ENCODE measurements at regions not wholly inside any gene's neighbourhood (a gene's known extent, or its start where the extent isn't known, plus 50 kb on each side); places are given as distances from the start of the nearest gene placed in this dataset.

DNA sequence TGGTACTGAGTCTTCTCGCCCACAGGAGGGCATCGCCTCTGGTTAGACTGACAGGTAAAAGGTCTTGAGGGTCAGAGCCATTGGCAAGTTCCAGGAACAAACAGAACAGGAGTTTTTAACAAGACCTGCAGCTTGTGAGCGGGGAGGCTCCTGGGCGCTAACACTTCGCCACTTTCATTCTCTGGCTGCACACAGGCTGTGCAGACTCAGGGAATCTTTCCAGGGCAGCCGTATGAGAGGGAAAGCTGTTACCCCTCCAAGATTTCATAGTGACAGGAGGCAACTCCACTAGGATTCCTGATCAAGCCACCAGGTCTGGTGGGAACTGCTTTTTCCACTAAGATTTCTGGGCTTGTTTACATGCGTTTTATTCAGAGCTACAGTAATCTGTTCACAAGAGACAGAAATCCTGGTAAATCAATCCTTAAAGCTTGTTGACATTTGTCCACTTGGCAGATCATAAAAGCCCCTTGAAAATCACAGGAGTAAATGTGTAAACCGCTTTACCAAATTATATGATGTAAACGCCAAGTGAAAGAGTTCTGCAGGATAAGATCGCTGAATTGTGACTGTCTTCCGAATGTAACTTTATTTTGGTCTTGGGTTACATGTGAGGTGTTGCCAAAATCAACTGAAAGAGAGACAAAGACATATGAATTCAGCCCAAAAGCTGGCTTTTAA, 190.6 kb downstream of the MZT1 start:
- Histone ChIP-seq H3K27ac (ENCODE audit: low read depth, low read length, severe bottlenecking) (no peak overlapping the region), H3K4me3 (ENCODE audit: extremely low read depth, insufficient read depth, low read length, poor library complexity, severe bottlenecking) (no peak overlapping the region), H3K9me3 (ENCODE audit: control insufficient read depth, low read length) (no peaks in the 10 kb centered on the region), H3K4me1 (ENCODE audit: control insufficient read depth, insufficient read depth, low read length, poor library complexity, severe bottlenecking) (no peaks in the 10 kb centered on the region), H3K36me3 (ENCODE audit: control insufficient read depth, insufficient read depth, low read length) (no peaks in the 10 kb centered on the region)
- 92 to 97% methylated on average over 11 of the region's 11 CpGs for WGBS, 2 experiments (ENCODE audit: insufficient coverage in 2 of 2)

DNA sequence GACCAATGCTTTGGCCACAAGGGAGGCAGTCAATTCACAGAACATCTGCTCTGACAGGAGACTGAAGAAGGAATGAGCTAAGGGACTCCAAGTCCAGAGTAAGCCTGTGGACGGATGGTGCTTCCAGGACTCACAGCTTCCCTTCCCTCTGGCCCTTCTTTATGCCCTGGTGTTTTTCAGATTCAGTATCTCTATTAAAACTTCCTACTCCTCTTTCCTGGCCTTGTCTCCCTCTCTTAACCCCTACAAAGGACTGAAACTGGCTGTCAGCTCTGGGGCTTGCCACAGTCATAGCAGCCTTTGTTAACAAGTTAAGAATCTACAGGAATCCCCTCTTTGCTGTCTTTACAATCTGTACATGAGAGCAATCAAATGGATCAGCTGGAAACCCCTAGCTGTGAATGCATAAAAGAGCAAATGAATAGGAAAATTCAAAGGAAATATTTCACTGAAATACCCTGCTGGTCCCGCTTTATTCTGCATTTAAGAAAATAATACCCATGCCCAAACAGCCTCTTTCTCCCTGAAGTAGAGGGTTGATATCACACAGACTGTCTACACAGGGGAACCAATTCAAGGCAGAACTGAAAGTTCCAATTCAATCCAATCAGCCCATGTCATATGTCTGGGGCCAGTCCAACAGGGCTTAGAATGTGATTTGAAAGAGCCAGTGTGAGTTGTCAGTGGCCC, 192.3 kb downstream of the MZT1 start:
- no peak overlapping the region for H3K4me3 ChIP-seq (ENCODE audit: extremely low read depth, insufficient read depth, low read length, poor library complexity, severe bottlenecking)
- no peak overlapping the region for H3K27ac ChIP-seq (ENCODE audit: low read depth, low read length, severe bottlenecking)
- H3K9me3 ChIP-seq (ENCODE audit: control insufficient read depth, low read length): no peaks in the 10 kb centered on the region
- 60 to 64% methylated on average over 1 of the region's 2 CpGs for WGBS, 2 experiments (ENCODE audit: insufficient coverage in 2 of 2)
- H3K36me3 ChIP-seq (ENCODE audit: control insufficient read depth, insufficient read depth, low read length): no peaks in the 10 kb centered on the region
- peaks cover 10% of the 10 kb centered on the region for H3K4me1 ChIP-seq (ENCODE audit: control insufficient read depth, insufficient read depth, low read length, poor library complexity, severe bottlenecking)

DNA sequence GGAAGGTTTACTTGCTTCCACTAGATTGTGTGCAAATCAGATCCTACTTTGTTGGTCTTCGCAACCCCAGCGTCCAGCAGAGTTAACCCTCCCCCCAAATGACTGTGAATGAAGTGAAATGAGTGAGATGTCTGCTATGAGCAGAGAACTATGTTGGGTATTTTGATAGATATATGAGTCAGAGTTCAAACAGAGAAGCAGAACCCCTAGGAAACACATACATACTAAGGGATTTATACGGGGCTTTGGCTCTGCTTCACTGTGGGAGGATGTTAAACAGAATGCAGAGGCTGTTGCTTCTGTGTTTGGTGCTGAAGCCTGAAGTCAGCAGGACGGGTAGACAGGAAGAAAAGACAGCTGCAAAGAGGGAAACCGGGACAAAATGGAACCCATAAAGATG, 197.0 kb downstream of the MZT1 start:
- H3K36me3 ChIP-seq (ENCODE audit: control insufficient read depth, insufficient read depth, low read length): no peaks in the 10 kb centered on the region
- 73 to 89% methylated on average over 2 to 4 of the region's 5 CpGs for WGBS, 2 experiments (ENCODE audit: insufficient coverage in 2 of 2)
- H3K27ac ChIP-seq (ENCODE audit: low read depth, low read length, severe bottlenecking): no peak overlapping the region
- peaks cover 15% of the 10 kb centered on the region for H3K4me1 ChIP-seq (ENCODE audit: control insufficient read depth, insufficient read depth, low read length, poor library complexity, severe bottlenecking)
- no peak overlapping the region for H3K4me3 ChIP-seq (ENCODE audit: extremely low read depth, insufficient read depth, low read length, poor library complexity, severe bottlenecking)
- no peaks in the 10 kb centered on the region for H3K9me3 ChIP-seq (ENCODE audit: control insufficient read depth, low read length)

DNA sequence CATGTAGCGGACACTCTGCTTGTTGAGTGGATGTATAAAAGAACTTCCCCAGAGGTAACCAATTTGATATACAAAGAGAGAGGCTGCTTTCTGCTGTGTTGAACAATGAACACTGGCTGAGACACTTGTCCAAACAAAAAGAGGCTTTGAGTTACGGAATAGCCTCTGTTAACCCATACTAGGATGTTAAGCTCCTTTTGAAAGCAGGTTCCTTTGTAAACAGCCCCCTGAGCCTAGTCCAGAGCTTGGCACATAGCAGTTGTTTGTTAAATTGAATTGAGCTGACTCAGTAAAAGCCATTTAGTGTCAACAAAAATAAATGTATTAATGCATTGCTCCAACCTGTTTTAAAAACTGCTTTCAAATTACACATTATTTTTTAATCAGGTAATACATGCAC, 200.1 kb downstream of the MZT1 start:
- Histone ChIP-seq H3K36me3 (ENCODE audit: control insufficient read depth, insufficient read depth, low read length) (no peaks in the 10 kb centered on the region), H3K27ac (ENCODE audit: low read depth, low read length, severe bottlenecking) (no peak overlapping the region), H3K9me3 (ENCODE audit: control insufficient read depth, low read length) (no peaks in the 10 kb centered on the region), H3K4me1 (ENCODE audit: control insufficient read depth, insufficient read depth, low read length, poor library complexity, severe bottlenecking) (peaks cover 26% of the 10 kb centered on the region), H3K4me3 (ENCODE audit: extremely low read depth, insufficient read depth, low read length, poor library complexity, severe bottlenecking) (no peak overlapping the region)
- 80% methylated on average over 1 of the region's 2 CpGs; no CpG with 5 or more reads in 1 of the 2 experiments for WGBS, 2 experiments (ENCODE audit: insufficient coverage in 2 of 2)

DNA sequence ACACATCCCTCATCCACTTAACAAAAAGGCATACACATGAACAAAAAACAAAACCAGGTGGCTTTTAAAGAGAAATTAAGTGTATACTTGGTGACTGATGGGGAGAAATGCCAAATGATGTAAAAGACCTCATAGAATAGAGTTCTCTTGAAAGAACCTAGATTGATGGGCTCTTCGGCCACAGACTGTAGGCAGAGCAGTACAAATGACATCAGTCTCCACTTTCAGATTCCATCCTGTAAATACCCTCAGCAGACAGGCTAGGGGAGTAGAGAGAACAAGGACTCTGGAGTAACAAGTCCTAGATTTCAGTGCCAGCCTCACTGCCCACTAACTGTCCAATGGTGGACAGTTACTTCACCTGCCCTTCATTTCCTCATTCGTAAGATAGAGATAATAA, 203.8 kb downstream of the MZT1 start:
- peaks cover 18% of the 10 kb centered on the region for H3K4me1 ChIP-seq (ENCODE audit: control insufficient read depth, insufficient read depth, low read length, poor library complexity, severe bottlenecking)
- no peaks in the 10 kb centered on the region for H3K9me3 ChIP-seq (ENCODE audit: control insufficient read depth, low read length)
- WGBS, 2 experiments (ENCODE audit: insufficient coverage in 2 of 2): 83% methylated on average over 1 of the region's 2 CpGs; no CpG with 5 or more reads in 1 of the 2 experiments

DNA sequence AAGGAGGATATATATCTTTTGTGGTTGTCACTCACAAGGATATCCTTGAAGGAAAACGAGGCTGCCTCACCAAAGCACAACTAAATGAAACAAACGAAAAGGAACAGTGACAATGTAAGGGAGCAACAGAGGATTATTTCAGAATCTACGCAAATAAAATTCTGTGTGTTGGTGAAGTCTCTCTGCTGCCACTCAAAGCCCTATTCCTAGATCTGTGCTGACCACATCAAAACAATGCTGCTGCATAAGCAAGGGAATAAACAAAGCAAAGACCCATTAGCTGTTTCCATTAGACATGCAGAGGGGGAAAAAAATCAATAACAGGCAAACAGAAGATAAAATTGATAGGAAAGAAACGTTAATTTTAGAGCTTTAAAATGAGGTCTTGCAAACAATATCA, 204.4 kb downstream of the MZT1 start:
- peaks cover 18% of the 10 kb centered on the region for H3K4me1 ChIP-seq (ENCODE audit: control insufficient read depth, insufficient read depth, low read length, poor library complexity, severe bottlenecking)
- no peak overlapping the region for H3K4me3 ChIP-seq (ENCODE audit: extremely low read depth, insufficient read depth, low read length, poor library complexity, severe bottlenecking)
- no peaks in the 10 kb centered on the region for H3K9me3 ChIP-seq (ENCODE audit: control insufficient read depth, low read length)
- H3K36me3 ChIP-seq (ENCODE audit: control insufficient read depth, insufficient read depth, low read length): no peaks in the 10 kb centered on the region
- WGBS, 2 experiments (ENCODE audit: insufficient coverage in 2 of 2): 80 to 100% methylated on average over 1 to 2 of the region's 4 CpGs
- H3K27ac ChIP-seq (ENCODE audit: low read depth, low read length, severe bottlenecking): no peak overlapping the region

More for the DNA sequence above, 203.8 kb downstream of the MZT1 start:
- Histone ChIP-seq H3K27ac (ENCODE audit: low read depth, low read length, severe bottlenecking) (no peak overlapping the region), H3K36me3 (ENCODE audit: control insufficient read depth, insufficient read depth, low read length) (no peaks in the 10 kb centered on the region), H3K4me3 (ENCODE audit: extremely low read depth, insufficient read depth, low read length, poor library complexity, severe bottlenecking) (no peak overlapping the region)

DNA sequence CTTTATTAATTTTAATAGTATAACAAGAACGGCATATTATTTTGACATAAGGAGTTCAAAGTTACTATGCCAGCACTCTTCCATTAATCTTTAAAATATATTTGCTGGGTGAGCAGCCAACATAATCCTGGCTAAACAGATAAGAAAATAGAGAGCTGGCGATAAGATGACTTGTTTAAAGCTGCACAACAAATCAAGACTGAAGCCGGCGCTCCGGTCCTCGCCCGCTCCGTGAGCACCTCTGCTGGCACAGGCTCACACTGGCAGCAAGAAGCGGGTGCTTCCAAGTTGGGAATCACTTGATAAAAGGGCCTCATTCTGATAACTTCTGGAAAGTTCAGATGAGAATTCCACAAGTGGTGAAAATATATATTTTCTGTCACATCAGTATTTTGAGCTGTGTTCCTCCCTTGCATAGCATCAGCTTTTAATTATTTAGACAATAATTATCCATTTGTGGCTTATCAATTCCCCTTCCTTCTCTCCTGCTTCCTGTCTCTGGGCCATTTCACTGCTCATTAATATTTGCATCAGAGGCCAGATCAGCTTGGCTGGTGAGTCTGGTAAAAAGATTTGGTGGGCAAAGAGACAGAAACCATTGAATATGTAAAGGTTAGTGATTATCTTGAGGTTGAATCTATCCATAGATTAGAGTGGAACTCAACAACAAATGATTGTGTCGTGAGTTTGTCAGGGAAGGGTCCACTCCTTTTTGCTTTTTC, 205.3 kb downstream of the MZT1 start:
- H3K36me3 ChIP-seq (ENCODE audit: control insufficient read depth, insufficient read depth, low read length): no peaks in the 10 kb centered on the region
- WGBS, 2 experiments (ENCODE audit: insufficient coverage in 2 of 2): 95 to 98% methylated on average over 7 to 8 of the region's 10 CpGs
- H3K4me1 ChIP-seq (ENCODE audit: control insufficient read depth, insufficient read depth, low read length, poor library complexity, severe bottlenecking): peaks cover 18% of the 10 kb centered on the region
- no peak overlapping the region for H3K4me3 ChIP-seq (ENCODE audit: extremely low read depth, insufficient read depth, low read length, poor library complexity, severe bottlenecking)
- no peaks in the 10 kb centered on the region for H3K9me3 ChIP-seq (ENCODE audit: control insufficient read depth, low read length)
- H3K27ac ChIP-seq (ENCODE audit: low read depth, low read length, severe bottlenecking): no peak overlapping the region

DNA sequence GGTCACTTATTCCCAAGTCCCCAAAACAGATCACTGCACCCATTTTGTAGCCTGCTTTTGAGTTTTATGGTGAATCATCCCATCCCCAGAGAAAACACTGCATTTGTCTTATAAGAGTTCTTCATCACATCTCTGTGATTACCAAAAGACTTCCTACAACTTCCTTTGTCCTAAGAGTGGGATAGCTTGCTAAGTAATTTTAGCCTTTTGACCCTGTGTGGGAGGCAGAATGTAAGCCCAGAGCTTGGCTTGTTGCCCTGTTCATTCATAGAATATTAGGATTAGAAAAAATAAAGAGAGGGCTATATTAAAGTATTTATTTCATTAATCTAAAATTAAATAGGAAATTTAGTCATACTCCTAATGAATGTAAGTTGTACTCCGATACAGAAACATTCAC, 213.3 kb downstream of the MZT1 start:
- no peaks in the 10 kb centered on the region for H3K4me1 ChIP-seq (ENCODE audit: control insufficient read depth, insufficient read depth, low read length, poor library complexity, severe bottlenecking)
- WGBS, 2 experiments (ENCODE audit: insufficient coverage in 2 of 2): no CpG with 5 or more reads among the region's 1 CpG
- no peak overlapping the region for H3K27ac ChIP-seq (ENCODE audit: low read depth, low read length, severe bottlenecking)
- no peaks in the 10 kb centered on the region for H3K9me3 ChIP-seq (ENCODE audit: control insufficient read depth, low read length)
- no peak overlapping the region for H3K4me3 ChIP-seq (ENCODE audit: extremely low read depth, insufficient read depth, low read length, poor library complexity, severe bottlenecking)
- H3K36me3 ChIP-seq (ENCODE audit: control insufficient read depth, insufficient read depth, low read length): no peaks in the 10 kb centered on the region

DNA sequence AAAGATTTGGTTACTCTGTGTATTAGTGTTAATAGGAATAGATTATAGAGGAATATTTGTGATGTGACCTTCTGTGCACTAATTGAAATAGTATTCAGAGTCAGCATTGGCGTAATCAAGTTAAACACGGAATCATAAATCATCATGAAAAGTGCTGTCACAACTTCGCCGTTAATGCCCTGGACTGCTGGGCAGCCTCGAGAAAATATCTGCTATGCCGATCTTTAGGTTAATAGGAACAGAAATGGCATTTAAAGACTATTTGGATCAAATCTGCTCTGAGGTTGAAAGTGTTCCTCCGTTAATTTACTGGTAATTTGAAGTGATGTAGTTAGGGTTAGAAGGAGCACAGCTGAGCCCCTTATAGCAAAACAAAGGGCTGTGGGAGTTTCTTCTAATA, 219.0 kb downstream of the MZT1 start:
- 86 to 97% methylated on average over 6 to 7 of the region's 7 CpGs for WGBS, 2 experiments (ENCODE audit: insufficient coverage in 2 of 2)
- Histone ChIP-seq H3K4me3 (ENCODE audit: extremely low read depth, insufficient read depth, low read length, poor library complexity, severe bottlenecking) (no peak overlapping the region), H3K27ac (ENCODE audit: low read depth, low read length, severe bottlenecking) (no peak overlapping the region), H3K4me1 (ENCODE audit: control insufficient read depth, insufficient read depth, low read length, poor library complexity, severe bottlenecking) (no peaks in the 10 kb centered on the region), H3K36me3 (ENCODE audit: control insufficient read depth, insufficient read depth, low read length) (no peaks in the 10 kb centered on the region), H3K9me3 (ENCODE audit: control insufficient read depth, low read length) (no peaks in the 10 kb centered on the region)

DNA sequence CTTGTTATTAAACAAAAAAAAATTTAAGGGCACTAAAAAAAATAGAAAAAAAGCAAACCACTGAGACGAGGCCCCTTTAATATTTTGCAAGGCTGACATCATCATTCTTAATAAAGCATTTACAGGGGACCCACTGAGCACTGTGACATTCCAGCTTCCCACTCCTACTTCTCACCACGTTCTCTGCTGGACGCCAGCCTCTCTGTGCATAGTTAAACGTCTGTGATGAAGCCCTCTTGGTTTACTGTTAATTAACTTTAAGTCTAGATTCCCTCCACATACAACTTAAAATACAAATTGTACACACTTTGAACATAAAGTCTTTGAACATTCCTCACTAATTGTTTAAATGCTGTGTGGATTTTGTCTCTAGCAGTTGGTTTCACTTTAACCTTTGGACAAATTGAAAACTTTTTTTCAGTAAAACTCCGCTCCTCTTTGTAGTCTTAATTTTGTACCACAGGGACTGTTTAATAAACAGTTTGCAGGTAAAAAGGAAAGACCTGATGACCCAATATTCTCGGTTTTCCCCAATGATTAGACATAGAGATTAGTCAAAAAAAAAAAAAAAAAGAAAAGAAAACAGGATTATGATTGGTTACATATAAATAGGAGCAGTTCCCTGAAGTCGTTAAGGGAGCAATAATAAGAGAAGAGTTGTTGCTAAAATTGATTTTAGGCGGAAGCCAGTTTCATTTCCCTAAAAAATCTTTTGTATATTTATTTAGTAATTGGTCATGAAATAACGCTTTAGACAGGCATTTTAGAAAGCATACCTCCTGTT, 219.8 kb downstream of the MZT1 start:
- H3K4me1 ChIP-seq (ENCODE audit: control insufficient read depth, insufficient read depth, low read length, poor library complexity, severe bottlenecking): no peaks in the 10 kb centered on the region
- no peaks in the 10 kb centered on the region for H3K36me3 ChIP-seq (ENCODE audit: control insufficient read depth, insufficient read depth, low read length)
- no peaks in the 10 kb centered on the region for H3K9me3 ChIP-seq (ENCODE audit: control insufficient read depth, low read length)
- no peak overlapping the region for H3K27ac ChIP-seq (ENCODE audit: low read depth, low read length, severe bottlenecking)
- WGBS, 2 experiments (ENCODE audit: insufficient coverage in 2 of 2): 46 to 86% methylated on average over 1 to 3 of the region's 9 CpGs
- H3K4me3 ChIP-seq (ENCODE audit: extremely low read depth, insufficient read depth, low read length, poor library complexity, severe bottlenecking): no peak overlapping the region
